ENCODE measurements at regions not wholly inside any gene's neighbourhood (a gene's known extent, or its start where the extent isn't known, plus 50 kb on each side); places are given as distances from the start of the nearest gene placed in this dataset.
A peak's percentile ranks its signal among the peaks of the same experiment; 100 is the strongest.

- Mint-ChIP-seq H3K9me3 (no peaks in the 10 kb centered on the region), H3K27me3 (ENCODE audit: insufficient read depth) (no peaks in the 10 kb centered on the region), H3K4me1 (ENCODE audit: low read depth) (no peaks in the 10 kb centered on the region), H3K4me3 (no peak overlapping the region), H3K36me3 (ENCODE audit: low read depth) (no peaks in the 10 kb centered on the region), H3K27ac (no peak overlapping the region)
- TF ChIP-seq CTCF (IDR thresholded peaks at IDR 0.05), result no peak
- DNase-seq, result peak; percentile 1
Observed at GRCh38 chr18:30271716-30272115, 770.8 kb downstream of the DSC3 start.

GRCh38 chr18:30265190-30265589 lies 777.4 kb downstream of the DSC3 start:
- Mint-ChIP-seq H3K4me1 (ENCODE audit: low read depth) (no peaks in the 10 kb centered on the region), H3K36me3 (ENCODE audit: low read depth) (no peaks in the 10 kb centered on the region), H3K27me3 (ENCODE audit: insufficient read depth) (peaks cover 5% of the 10 kb centered on the region; the same call in 1 of the 2 replicates), H3K4me3 (no peak overlapping the region), H3K9me3 (no peaks in the 10 kb centered on the region), H3K27ac (no peak overlapping the region)
- no peak for TF ChIP-seq CTCF (IDR thresholded peaks at IDR 0.05)
- DNase-seq, result no peak

GRCh38 chr18:30254331-30254730 lies 788.2 kb downstream of the DSC3 start:
- no peaks in the 10 kb centered on the region; the same call in 1 of the 2 replicates for H3K27me3 Mint-ChIP-seq (ENCODE audit: insufficient read depth)
- H3K4me1 Mint-ChIP-seq (ENCODE audit: low read depth), result no peaks in the 10 kb centered on the region
- no peak for TF ChIP-seq CTCF (IDR thresholded peaks at IDR 0.05)
- peaks cover 5% of the 10 kb centered on the region; the same call in 1 of the 2 replicates for H3K9me3 Mint-ChIP-seq
- H3K27ac Mint-ChIP-seq, result no peak overlapping the region
- no peak overlapping the region for H3K4me3 Mint-ChIP-seq
- no peaks in the 10 kb centered on the region for H3K36me3 Mint-ChIP-seq (ENCODE audit: low read depth)
- DNase-seq, result no peak

GRCh38 chr18:30248056-30248455 lies 794.5 kb downstream of the DSC3 start:
- no peaks in the 10 kb centered on the region for H3K36me3 Mint-ChIP-seq (ENCODE audit: low read depth)
- no peak for DNase-seq
- H3K4me3 Mint-ChIP-seq, result no peak overlapping the region
- H3K4me1 Mint-ChIP-seq (ENCODE audit: low read depth), result no peaks in the 10 kb centered on the region
- no peak overlapping the region for H3K27ac Mint-ChIP-seq
- no peaks in the 10 kb centered on the region for H3K9me3 Mint-ChIP-seq
- H3K27me3 Mint-ChIP-seq (ENCODE audit: insufficient read depth), result no peaks in the 10 kb centered on the region; the same call in none of the 2 replicates
- TF ChIP-seq CTCF (IDR thresholded peaks at IDR 0.05), result no peak

GRCh38 chr18:30245766-30246455 lies 796.6 kb downstream of the DSC3 start:
- H3K27me3 Mint-ChIP-seq (ENCODE audit: insufficient read depth), result no peaks in the 10 kb centered on the region; the same call in none of the 2 replicates
- no peak overlapping the region for H3K4me3 Mint-ChIP-seq
- no peak for DNase-seq
- H3K9me3 Mint-ChIP-seq, result no peaks in the 10 kb centered on the region; the same call in 1 of the 2 replicates
- no peak for TF ChIP-seq CTCF (IDR thresholded peaks at IDR 0.05)
- no peaks in the 10 kb centered on the region for H3K4me1 Mint-ChIP-seq (ENCODE audit: low read depth)
- no peaks in the 10 kb centered on the region for H3K36me3 Mint-ChIP-seq (ENCODE audit: low read depth)
- no peak overlapping the region for H3K27ac Mint-ChIP-seq

All from HFFc6 (cell line).